LNCaP clone FGC (cell line): ENCODE measurements at regions not wholly inside any gene's neighbourhood (a gene's known extent, or its start where the extent isn't known, plus 50 kb on each side); places are given as distances from the start of the nearest gene placed in this dataset.
"Not testable (repeated sequence)": the region's sequence is repeated elsewhere in the genome, so short reads cannot be mapped to it uniquely, and the experiment has no call there.

Source experiments
- DNase-seq: peaks from one replicate; pipeline ENCODE4 v3.0.0-alpha.2; 2011; ENCODE audit warnings: low read depth
- H3K4me3 ChIP-seq: 2 replicates; pipeline ENCODE4 v1.5.1; 2011; ENCODE audit warnings: mild to moderate bottlenecking, low read depth, low read length, control low read depth
- TF ChIP-seq, protein P1 (sequence below): IDR thresholded peaks from 2 replicates; pipeline ENCODE4 v1.5.1; 2012; ENCODE audit warnings: mild to moderate bottlenecking; ENCODE audit not compliant: control insufficient read depth, insufficient read depth; ENCODE audit errors: extremely low read depth

DNA sequence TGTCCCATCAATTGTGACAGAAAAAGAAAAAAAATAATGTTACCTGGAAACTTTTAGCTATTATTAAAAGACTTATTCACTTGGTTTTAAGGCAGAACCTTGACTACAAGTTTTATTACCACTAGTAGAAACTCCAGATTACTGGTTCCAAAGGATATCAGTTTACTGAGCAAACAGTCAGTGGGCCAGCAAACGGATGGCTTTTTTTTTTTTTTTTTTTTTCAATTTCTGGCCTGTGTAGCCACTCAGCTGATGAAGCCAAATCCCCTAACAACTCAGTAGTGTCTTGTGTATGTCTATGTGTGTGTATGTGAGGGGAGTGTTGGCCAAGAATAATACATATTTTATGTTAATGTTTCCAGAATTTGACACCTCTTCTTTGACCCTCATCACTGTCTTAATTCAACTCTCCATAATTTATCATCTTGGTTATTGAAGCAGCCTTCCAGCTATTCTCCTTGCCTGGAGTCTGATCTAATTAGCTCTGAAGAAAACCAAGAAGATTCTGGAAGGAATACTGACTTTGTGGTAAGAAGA lies 724.9 kb downstream of the NSUN3 start:
- no peak overlapping the region for H3K4me3 ChIP-seq
- DNase-seq, result no peak
- TF ChIP-seq, protein P1, sequence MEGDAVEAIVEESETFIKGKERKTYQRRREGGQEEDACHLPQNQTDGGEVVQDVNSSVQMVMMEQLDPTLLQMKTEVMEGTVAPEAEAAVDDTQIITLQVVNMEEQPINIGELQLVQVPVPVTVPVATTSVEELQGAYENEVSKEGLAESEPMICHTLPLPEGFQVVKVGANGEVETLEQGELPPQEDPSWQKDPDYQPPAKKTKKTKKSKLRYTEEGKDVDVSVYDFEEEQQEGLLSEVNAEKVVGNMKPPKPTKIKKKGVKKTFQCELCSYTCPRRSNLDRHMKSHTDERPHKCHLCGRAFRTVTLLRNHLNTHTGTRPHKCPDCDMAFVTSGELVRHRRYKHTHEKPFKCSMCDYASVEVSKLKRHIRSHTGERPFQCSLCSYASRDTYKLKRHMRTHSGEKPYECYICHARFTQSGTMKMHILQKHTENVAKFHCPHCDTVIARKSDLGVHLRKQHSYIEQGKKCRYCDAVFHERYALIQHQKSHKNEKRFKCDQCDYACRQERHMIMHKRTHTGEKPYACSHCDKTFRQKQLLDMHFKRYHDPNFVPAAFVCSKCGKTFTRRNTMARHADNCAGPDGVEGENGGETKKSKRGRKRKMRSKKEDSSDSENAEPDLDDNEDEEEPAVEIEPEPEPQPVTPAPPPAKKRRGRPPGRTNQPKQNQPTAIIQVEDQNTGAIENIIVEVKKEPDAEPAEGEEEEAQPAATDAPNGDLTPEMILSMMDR, result no peak

DNA sequence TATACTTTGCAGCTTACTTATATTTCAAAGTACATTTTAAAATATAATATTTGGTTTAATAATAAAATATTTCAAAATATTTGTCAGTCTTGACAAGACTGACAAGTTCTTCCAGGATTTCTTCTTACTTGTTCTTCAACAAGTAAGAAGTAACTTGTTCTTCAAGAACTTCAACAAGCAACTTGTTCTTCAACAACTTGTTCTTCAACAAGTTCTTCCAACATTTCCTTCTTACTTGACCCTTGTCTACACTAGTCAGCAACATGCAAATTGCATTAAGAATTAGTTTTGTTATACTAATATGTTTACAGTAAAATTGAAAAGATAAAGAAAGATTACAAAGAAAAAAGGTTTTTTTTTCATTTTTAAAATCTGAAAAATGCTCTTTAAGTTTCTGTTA lies 731.7 kb downstream of the NSUN3 start:
- TF ChIP-seq, protein P1, result no peak
- peak; percentile 36 for DNase-seq

GRCh38 chr3:94799420-94800060 lies 736.7 kb downstream of the NSUN3 start:
- H3K4me3 ChIP-seq, result no peak overlapping the region
- no peak for DNase-seq
- TF ChIP-seq, protein P1, result no peak

More for the DNA sequence above, 731.7 kb downstream of the NSUN3 start:
- no peak overlapping the region for H3K4me3 ChIP-seq

DNA sequence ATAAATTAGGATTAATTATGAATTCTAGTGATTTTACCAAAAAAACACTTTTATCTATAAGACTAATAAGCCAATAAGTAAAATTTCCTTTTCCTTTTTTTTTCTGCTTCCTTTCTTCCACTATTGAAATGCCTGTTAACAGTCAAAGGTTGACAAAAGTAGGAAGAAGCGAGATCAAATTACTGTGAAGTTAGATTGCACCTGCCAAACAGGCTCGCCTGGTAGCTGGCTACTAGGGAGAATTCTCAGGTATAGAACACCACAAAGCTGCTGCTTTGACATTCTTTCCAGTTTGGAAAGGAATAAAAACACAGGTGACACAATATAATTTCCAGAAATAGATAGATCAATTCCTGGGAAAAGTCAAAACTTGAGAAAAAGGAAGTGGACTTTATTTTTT lies 749.0 kb downstream of the NSUN3 start:
- TF ChIP-seq, protein P1, result no peak
- no peak overlapping the region for H3K4me3 ChIP-seq
- peak; percentile 30 for DNase-seq

GRCh38 chr3:94821241-94821640 lies 758.4 kb downstream of the NSUN3 start:
- no peak overlapping the region for H3K4me3 ChIP-seq
- DNase-seq, result no peak
- TF ChIP-seq, protein P1, result no peak

GRCh38 chr3:94822298-94822697 lies 759.4 kb downstream of the NSUN3 start:
- TF ChIP-seq, protein P1, result no peak
- no peak for DNase-seq
- no peak overlapping the region for H3K4me3 ChIP-seq

- H3K4me3 ChIP-seq, DNase-seq: not testable (repeated sequence)
Observed at GRCh38 chr3:94846251-94846650, 783.4 kb downstream of the NSUN3 start.
